ENCODE measurements at regions not wholly inside any gene's neighbourhood (a gene's known extent, or its start where the extent isn't known, plus 50 kb on each side); places are given as distances from the start of the nearest gene placed in this dataset.

GRCh38 chr19:30090476-30090875, 148.4 kb downstream of the URI1 start:
- no peak for TF ChIP-seq CTCF (IDR thresholded peaks at IDR 0.05; ENCODE audit: low read depth, low read length)
- no peak for DNase-seq (ENCODE audit: extremely low read depth, low read depth)

DNA sequence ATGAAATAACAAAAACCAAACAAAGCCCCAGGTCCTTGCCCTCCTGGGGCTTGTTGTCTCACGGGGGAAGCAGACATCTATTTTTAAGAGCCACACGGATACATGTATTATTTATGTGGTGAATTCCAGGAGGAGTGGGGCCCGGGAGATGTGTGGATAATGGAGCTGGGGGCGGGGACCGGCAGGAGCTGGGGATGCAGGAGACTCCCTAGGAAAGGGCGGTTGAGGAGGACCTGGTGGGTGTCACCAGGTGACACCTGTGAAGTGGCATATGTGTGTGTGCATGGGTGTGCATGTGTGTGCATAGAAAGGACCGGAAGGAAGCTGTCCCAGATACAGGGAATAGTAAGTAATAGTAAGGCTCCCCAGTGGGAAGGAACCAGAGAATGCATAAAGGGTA, 148.9 kb downstream of the URI1 start:
- no peak for DNase-seq (ENCODE audit: extremely low read depth, low read depth)
- no peak for TF ChIP-seq CTCF (IDR thresholded peaks at IDR 0.05; ENCODE audit: low read depth, low read length)

- DNase-seq (ENCODE audit: extremely low read depth, low read depth) = no peak
Observed at GRCh38 chr19:30091456-30091855, 149.4 kb downstream of the URI1 start.

DNA sequence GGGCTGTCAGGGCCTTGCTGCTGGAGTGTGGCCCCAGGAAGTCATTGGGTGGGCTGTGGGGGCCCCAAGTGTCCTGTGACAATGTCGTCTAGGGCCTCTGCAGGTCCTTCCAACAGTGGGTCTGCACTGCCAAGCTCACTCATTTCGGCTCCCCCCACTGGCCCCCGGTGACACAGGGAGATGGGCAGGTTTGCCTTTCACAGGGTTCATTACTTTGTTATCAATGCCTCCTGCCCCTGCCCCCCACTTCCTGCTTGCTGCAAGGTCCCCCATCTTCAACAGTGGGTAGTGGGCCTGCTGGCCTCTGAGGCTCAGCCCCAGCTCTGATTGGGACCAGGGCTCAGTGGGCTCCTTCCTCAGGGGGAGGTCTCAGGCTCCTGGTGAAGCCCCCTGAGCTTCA, 149.8 kb downstream of the URI1 start:
- TF ChIP-seq CTCF (IDR thresholded peaks at IDR 0.05; ENCODE audit: low read depth, low read length) = no peak
- DNase-seq (ENCODE audit: extremely low read depth, low read depth) = no peak

More at GRCh38 chr19:30091456-30091855, 149.4 kb downstream of the URI1 start:
- TF ChIP-seq CTCF (IDR thresholded peaks at IDR 0.05; ENCODE audit: low read depth, low read length) = no peak

DNA sequence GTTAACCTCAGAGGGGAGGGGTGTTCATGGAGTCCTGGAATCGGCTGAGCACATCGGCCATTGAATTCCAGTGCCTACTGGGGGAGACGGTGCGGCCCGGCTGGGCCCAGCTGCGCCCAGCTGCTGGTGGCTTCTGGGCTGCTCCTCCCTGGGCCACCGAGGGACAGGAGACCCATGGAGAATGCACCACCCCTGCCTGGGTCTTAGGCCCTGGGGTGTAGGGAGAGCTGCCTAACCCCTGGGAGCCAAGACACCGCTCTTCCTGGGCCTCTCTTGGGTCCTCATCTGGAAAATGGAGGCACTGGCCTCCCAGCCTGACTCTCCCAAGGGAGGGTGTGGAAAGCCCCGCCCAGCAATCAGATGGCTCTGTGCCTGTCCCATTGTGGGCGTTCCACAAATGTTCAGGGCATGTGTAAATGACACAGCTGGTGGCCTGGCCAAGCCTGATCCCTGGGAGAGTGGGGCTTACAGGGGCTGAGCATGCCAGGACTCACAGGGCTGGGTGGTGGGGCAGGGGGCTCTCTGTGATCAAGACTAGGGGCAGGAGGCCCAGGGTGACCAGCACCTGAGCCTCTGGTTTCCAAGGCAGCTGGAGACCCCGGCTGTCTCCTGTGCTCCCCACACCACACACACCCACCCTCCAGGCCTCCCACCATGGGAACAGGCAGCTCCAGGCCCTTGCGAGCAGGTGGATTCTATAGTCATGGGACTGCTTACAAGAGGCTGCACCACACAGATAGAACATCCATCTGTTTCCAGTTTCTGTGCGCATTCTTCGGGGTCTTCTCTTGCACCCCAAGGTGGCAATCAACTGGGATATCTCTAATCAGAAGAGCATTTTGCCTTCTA, 150.9 kb downstream of the URI1 start:
- no peak for TF ChIP-seq CTCF (IDR thresholded peaks at IDR 0.05; ENCODE audit: low read depth, low read length)
- DNase-seq (ENCODE audit: extremely low read depth, low read depth) = no peak

DNA sequence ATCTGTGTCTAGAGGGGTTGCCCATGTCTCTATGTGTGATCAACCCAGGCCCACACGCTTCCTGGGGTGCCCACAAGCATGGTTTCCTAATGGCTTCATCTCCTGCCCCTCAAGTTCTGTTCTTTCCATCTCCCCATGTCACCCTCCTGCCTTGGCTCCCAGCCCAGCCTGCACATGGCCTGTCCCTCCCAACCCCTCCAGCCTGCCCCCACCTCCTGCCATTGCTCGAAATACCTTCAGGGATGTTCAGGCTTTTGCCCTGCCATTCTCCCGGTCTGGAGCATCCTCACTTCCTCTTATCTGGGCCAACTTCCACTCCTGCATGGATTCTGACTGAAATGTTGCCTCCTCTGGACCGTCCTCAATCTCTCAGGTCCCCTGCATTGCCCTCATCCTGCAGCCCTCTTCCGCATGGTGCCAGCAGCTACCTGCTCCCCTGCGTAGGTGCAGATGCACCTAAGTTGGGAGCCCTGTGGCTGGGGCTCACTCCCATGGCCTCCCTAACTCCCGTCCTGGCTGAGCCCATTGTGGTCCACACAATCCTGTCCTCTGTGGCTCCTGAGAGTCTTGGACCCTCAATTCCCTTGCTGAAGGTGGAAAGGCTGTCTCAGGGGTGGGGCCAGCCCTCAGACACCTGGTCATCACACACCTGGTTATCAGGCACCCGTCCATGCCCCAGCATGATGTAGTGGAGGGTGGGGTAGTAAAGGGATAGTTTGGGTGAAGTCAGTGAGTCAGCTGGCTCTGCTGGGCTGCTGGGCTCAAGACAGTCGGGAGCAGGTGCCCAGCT, 152.1 kb downstream of the URI1 start:
- no peak for DNase-seq (ENCODE audit: extremely low read depth, low read depth)
- TF ChIP-seq CTCF (IDR thresholded peaks at IDR 0.05; ENCODE audit: low read depth, low read length) = no peak

GRCh38 chr19:30094756-30095140, 152.7 kb downstream of the URI1 start:
- no peak for TF ChIP-seq CTCF (IDR thresholded peaks at IDR 0.05; ENCODE audit: low read depth, low read length)
- DNase-seq (ENCODE audit: extremely low read depth, low read depth) = no peak

All from AG09319 (cell line).